Fibroblast of upper back skin (primary cell): ENCODE measurements at regions not wholly inside any gene's neighbourhood (a gene's known extent, or its start where the extent isn't known, plus 50 kb on each side); places are given as distances from the start of the nearest gene placed in this dataset.

Experiments
- DNase-seq: peaks from one replicate; pipeline ENCODE4 v3.0.0-alpha.2; 2013

DNA sequence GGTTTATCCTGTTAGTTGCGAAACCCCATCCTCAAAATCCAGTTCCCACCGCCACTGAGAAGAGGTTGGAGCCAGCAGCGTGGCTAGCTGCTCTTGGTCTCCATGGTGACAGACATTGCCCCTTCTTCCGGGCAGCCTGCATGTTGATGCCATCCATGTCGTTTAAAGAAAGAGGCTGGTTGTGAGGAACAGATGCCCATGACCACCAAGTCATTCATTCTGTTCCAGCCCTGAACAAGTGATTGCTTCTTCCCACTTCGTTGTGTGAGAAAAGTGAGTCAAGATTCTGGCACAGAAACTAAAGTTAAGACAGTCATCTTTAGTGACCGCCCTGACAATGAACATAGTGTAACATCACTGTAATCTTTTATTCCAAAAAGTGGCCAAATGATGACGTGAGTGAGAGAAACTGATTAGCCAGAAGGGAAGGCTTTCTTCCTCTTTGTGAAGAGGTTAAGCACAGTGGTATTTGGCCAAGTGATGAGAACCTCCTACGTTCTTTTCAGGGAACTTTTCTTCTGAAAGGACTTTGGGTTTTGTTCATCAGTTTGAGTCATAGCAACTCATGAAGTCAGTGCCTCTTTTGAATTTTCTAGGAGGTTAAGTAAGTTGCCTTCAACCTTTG lies 272.5 kb downstream of the GALR1 start:
- no peak for DNase-seq

DNA sequence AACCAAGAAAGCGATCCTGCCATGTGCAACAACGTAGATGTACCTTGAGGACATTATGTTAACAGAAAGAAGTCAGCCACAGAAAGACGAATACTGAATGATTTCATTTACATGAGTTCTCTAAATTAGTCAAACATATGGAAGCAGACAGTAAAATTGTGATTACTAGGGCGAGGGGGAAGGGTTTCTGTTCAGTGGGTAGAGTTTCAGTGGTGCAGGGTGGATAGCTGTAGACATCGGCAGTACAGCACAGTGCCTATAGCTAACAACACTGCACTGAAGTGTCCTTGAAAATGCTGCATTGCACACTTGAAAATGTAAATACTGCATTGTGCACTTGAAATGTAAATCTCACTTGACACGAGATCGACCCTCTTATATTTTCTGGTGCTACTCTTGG lies 275.3 kb downstream of the GALR1 start:
- no peak for DNase-seq

DNA sequence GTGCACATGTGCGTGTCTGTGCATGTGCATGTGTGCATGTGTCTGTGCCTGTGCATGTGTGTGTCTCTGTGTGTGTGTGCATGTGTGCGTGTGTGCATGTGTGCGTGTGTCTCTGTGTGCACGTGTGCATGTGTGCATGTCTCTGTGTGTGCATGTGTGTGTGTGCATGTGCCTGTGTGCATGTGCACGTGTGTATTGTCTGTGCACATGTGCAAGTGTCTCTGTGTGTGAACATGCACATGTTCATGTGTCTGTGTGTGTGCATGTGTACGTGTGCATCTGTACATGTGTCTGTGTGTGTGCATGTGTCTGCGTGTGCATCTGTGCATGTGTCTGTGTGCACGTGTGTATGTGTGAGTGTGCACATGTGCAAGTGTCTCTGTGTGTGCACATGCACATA lies 277.3 kb downstream of the GALR1 start:
- DNase-seq, result no peak

DNA sequence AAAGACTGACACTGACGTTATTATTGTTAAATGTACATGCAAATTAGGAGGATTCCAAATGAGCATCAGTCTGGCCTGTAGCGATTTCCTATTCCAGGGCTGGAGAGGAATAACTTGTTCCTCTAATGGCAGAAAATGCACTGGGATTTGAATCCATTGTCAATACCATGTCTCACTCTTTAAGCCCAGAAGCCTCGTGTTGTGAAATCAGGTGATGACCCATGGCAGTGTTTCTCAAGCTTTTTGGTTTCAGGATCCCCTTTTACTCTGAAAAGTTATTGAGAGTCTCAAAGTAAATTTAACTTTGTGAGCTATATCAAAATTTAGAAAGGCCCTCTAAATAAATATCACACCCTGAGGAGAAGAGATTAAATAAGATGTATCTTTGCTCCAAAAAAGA lies 279.2 kb downstream of the GALR1 start:
- DNase-seq, result no peak

DNA sequence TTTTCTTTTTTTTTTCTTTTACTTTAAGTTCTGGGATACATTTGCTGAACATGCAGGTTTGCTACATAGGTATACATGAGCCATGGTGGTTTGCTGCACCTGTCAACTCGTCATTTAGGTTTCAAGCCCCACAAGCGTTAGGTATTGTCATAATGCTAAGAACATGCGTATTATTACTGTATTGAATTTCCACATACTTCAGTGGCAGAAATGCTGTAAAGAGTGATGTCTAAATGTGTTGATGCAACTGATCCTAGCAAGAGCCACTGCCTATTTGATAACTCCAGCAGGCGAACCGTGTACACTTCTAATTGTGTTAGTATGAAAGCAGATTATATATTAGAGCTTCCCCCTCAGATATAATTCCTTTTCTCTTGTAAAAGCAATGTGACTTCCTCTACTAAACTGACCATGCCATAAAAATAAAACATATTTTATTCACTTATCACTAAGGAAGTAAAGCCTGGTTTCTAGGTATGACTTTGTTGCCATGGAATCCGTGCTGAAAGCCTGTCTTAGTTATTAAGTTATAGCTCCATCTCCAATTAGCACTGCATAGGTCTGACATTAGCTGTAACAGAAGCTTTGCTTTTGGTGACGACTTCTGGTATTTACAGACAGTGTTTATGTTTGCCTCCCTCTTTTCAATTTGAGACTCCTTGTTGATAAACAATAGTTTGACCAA lies 280.0 kb downstream of the GALR1 start:
- DNase-seq, result no peak

DNA sequence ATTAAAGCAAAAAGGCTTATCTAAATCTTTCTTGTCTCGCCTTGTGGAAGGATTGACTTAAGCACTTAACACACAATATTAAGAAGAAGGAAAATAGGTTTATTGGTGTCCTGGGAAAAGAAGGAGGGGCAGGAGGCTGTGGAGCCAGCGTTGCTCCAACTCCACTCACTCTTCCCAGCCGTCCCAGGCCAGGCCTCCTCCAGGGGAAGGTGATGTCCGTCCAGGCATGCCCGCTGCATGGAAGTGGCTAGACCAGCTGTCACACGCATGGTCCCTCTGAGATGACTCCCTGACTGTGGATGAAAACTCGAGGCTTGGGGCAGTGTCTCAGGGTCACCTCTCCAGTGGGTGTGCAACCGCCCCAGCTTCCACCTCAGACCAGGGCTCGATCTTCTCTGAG lies 281.1 kb downstream of the GALR1 start:
- no peak for DNase-seq

DNA sequence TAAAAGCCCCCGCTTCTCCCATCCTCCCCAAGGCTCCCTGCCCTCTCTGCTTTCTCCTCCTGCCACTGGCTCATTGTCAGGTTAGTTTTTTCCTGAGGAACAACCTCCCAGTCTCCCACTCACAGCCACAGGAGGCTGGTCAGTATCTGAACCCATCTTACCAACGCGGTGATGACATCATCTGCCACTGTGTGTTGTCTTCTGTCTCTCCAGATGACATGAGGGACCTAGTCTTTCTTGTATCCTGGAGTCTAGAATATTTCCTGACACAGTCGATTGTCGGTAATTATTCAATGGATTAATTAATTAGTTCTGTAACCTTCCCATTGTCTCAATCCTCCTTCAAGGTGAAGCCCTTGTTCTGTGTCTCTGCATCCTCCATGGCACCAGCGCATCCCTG lies 290.2 kb downstream of the GALR1 start:
- DNase-seq, result no peak

DNA sequence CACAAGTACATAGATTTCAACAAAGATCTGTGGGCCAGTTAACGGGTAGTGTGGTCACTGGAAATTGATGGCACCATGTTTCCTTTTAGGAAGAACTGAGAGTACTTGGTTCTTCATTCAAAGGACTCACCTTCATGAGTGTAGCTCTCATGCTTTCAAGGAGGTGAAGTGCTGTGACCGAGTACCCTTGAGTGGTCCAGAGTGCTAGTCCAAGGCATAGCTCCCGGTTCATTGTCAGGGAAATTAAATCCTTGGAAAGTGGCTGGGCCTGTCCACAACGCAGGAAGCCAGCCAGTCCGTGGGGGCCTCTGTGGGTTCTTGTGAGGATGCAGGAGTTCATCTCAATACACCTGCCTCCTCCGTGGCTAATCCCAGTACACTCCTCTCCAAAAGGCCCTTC lies 295.1 kb downstream of the GALR1 start:
- no peak for DNase-seq

DNA sequence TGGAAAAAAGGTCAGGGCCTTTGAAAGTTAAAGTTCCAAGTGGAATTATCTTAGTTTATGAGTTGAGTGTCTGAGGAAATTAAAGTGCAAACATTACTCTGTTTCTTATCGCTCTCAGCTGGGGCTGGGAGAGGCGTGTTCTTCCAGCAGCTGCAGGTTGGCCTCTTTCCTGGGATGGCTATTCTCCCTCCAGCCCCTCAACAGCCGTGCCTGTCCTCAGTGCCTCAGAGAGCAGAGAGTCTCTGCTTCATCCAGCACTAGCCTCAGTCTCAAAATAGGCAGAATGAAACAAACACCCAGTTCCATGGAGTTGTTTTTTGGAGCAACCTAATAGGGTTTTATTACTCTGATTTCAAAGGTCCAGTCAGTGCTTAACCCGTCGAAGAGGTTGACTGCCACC lies 298.1 kb downstream of the GALR1 start:
- no peak for DNase-seq

DNA sequence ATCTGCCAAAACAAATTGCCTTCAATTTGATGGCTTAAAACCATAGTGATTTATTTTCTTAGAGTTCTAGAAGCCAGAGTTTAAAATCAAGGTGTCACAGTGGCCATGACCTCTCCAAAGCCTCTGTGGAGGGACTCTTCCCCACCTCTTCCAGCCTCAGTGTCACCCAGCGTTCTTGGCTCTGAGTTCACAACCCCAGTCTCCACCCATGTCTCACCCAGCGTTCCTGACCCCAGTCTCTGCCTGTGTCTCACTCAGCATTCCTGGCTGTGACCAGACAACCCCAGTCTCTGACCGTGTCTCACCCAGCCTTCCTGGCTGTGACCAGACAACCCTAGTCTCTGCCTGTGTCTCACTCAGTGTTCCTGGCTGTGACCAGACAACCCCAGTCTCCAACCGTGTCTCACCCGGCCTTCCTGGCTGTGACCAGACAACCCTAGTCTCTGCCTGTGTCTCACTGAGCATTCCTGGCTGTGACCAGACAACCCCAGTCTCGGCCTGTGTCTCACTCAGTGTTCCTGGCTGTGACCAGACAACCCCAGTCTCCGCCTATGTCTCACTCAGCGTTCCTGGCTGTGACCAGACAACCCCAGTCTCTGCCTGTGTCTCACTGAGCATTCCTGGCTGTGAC lies 299.3 kb downstream of the GALR1 start:
- no peak for DNase-seq

DNA sequence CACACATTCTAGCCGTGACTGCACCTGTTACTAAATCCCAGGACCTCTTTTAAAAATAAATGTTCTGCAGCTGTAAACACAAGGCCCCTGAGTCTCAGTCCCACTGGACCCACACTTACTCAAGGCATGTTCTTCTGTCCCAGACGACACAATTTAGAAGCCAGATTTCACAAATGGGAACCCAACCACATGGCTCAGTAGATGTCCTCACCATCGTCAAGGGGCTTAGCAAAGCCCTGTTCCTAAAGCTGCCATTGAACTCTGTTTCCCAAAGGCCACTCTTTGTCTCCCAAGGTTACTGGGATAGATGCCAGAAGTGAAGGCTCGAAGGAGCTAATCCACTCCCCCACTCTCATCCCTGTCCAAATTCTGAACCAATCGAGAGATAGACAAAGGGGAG lies 301.0 kb downstream of the GALR1 start:
- DNase-seq, result no peak

DNA sequence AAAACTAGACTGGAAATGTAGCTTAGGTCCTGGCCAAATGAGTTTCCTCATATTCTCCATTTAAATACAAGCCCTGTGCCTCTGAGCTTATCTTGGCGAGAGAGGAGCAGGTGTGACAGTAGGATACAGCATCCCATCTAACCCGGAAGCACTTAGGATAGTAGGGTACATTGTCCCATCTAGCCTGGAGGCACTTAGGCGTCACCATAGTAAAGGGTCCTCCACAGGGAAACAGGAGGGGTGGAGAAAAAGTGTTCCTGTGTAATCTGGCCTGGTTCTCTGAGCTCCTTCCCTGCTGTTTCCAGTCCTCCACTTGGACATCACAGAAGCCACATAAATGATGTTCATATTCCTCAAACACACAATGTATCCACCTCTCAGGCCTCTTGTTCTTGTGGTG lies 301.4 kb downstream of the GALR1 start:
- DNase-seq, result no peak

DNA sequence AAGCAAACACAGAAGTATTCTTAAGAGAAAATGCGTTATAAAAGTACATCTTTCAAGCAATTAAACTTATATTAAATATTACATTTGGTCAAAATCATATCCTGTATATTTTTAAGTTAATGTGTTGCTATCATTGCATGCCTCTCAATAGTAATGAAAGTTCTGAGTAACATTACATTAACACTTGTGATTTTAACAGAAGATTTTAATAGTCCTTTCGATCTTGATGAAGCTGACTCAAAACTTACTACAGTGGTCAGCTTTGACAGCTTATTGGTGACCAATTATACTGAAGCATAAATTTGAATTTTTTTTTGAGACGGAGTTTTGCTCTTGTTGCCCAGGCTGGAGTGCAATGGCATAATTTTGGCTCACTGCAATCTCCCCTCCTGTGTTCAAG lies 303.3 kb downstream of the GALR1 start:
- DNase-seq, result no peak

DNA sequence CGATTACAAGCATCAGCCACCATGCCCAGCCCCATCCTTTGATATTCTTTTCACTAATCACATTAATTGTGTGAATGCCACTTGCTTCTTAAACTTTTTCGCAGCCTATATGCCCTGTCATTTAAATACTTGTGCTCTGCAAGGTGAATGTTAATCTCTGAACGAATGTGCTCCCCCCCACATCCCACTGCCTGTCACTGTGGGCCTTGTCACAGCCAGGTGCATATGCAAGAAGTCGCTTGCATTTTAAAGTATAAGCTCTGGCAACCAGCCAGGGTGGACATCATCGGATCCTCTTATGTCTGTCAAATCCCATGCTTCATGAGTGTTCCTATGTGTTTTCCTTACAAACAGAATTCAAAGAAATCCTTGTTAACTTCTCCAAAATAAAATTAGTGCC lies 304.4 kb downstream of the GALR1 start:
- DNase-seq, result no peak

DNA sequence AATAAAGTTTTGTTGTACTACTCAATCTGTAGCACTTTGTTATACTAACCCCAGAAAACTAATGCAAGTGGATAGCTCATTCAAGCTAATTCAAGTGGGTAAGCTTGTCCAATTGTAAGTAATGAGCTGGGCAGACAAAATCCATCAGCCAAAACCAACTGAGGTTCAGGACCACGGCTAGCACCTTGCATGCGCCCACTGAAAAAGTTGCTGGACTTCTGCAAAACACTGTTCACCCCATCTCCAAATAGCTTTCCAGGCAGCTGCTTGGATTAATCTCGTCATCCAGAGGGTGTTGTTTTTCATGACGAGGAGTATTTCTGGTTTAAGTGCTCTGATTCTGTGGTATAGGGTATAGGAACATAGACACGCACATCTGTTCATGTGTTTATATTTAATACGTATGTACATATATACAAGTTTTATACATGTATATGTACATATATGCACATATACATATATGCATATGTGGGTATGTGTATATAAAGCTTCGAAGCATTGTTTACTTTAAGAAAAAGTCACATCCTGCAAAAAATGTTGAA lies 307.5 kb downstream of the GALR1 start:
- DNase-seq, result peak; percentile 1

DNA sequence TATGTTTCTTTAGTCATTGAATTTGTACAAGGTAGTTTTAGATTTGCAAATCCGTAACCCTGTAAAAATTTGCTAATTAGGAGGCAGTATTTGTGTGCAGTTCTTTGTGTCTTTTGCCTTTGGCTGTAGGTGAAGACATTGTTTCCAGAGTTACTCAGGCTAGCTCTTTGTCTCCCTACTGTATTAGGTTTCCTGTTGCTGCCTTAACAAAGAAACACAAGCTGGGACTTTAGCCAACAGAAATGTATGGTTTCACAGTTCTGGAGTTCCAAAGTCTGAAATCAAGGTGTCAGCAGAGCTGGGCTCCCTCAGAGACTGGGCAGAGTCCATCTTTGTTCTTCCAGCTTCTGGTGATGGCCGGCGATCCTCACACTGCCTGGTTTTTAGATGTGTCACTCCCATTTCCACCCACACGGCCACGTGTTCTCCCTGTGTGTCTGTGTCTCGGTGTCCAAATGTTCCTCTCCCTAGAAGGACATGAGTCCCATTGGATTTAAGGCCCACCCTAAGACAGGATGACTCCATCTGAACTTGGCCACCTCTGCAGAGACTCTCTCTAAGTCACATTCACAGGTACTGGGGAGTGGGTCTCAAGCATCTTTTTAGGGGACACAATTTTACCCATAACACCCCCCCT lies 309.7 kb downstream of the GALR1 start:
- no peak for DNase-seq

DNA sequence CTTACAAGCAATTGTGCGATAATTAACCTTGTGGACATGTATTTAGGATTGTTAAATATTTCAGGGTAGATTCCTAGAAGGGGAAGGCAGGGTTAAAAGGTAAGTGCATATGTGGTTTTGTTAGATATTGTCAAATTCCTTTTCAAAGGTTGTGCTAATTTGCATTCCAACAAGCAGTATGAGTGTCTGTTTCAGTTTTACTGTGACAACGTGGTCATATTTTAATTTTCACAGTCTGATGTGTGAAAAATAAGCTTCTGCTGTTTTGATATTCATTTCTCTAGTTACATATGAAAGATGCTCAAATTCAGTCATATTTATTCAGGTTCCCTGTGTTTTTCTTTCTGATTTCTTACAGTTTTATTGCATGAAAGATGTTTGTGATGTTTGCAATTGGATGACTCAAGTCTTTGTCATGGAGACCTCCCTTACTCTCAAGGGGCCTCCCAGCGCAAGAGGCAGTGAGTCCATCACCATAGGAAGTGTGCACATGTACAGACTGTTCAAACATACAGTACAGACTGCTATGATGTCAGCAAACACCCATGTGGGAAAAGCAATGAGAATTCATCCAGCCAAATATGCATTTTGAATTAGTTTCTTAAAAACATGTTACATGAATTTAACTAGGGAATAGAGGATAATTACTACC lies 310.8 kb downstream of the GALR1 start:
- peak; percentile 24 for DNase-seq

DNA sequence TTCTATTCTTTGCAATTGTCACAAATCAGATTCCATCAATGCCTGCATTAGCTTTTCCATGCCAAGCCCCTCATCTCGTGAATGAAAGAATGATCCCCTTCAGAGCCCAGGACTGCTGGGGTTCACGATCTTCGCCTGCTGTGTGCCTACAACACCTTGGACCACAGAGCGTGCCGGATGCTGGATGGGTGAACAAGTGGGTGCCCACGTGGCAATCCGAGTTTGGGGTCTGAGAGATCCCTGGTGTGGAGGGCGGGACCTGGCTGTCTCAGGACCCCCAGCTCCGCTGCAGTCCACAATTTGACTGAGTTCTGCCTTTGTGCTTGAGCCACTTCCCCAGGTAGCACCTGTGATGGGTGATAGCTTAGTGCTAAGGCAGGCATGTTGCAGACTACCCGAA lies 317.0 kb downstream of the GALR1 start:
- DNase-seq, result no peak

DNA sequence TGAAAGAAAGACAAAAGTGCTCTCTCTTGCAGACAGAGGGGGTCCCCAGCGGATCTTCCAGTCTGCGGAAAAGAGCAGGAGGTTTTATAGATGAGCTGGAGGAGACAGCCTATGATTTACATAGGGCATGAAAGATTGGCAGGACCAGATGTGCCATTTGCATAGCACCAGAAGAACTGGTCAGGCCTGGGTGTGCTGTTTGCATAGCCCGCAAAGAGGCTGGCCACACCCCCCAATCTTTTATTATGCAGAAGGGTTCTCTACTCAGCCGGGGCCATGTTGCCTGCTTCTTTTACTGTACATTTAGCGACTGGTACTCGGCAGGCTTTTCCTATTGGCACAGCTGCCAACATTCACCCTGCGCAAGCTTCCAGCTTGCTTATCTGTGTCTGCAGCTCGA lies 317.6 kb downstream of the GALR1 start:
- no peak for DNase-seq

DNA sequence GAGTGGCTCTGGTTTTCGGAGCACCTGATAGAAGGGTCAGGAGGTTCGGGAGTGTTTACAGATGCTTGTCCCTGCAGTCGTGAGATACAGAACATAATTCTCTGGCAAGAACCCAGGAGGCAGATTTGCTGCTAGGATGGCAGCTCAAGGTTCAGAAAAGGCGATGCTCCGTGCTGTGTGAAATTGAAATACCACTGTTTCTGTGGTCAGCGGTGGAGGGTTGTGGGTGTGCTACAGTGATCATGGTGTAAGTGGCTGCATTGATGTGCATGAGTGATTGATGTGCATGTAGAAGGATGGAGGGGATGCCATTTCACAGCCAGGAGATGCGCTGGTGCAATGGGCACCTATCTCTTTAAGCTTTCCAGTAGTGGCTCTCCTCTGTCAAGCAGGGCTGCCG lies 322.1 kb downstream of the GALR1 start:
- DNase-seq, result no peak

DNA sequence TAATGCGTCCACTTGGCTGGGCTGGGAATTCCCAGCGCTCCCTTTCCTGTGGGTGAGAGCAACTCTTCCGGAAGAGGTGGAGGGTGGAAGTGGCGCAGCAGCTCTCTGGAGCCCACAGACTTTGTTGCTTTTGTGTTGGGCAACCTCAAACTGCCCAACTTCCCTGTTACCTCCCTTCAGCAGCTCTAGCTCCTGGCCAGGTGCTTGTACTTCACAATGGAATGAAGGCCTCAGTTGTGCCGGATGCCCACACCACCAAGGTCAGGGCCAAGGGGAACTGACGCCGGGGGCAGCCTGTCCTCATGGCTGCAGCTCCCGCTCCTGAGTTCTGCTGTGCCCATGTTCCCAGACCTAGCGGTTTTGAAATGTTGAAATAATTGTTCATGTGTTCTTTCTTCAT lies 322.9 kb downstream of the GALR1 start:
- DNase-seq, result no peak

DNA sequence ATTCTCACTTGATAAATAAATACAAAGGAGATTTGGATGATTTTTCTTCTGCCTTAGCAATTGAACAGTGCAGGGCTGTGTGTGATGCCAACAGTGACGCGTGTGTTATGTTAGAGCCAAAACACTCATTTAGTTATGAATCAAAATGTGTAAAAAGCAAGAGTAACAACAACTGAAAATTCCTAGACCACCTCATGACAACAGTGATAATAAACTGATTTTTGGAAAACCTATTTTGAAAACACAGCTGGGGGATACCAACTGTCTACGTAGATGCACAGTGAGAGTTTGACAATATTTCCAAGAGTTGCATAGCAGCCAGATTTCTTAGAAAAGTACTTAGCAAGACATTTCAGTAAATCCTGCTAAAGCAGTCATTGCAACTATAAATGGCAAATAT lies 323.9 kb downstream of the GALR1 start:
- DNase-seq, result no peak

DNA sequence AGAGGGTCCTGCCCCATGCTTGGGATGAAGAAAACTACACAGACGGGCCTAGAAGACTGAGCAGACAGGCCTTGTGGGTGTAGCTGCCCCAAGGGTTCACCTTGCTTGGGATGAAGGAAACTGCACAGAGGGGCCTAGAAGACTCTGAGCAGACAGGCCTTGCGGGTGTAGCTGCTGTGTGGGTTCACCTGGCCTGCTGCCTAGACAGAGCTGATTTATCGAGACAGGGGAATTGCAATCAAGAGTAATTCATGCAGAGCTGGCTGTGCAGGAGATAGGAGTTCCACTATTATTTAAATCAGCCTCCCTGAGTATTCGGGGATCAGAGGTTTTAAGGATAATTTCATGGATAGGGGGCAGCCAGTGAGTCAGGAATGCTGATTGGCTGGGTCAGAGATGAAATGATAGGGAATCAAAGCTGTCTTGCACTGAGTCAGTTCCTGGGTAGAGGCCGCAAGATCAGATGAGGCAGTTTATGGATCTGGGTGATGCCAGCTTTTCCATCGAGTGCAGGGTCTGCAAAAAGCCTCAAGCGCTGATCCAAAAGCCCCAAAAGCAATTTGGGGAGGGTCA lies 341.4 kb downstream of the GALR1 start:
- DNase-seq, result no peak
